T-helper 2 cell treated with Interferon-gamma antibody and Interleukin-4, amounts not matched to agents 5 μg/mL and 100 μg/mL, for 36 hours (primary cell): ENCODE measurements at regions not wholly inside any gene's neighbourhood (a gene's known extent, or its start where the extent isn't known, plus 50 kb on each side); places are given as distances from the start of the nearest gene placed in this dataset.

Source experiments
- DNase-seq: peaks from one replicate; pipeline ENCODE4 v3.0.0; 2021; ENCODE audit warnings: low spot score
- H3K27ac Mint-ChIP-seq: one replicate; pipeline ENCODE4 v1.8.0; 2021; ENCODE audit warnings: mild to moderate bottlenecking, mixed read lengths
- H3K27me3 Mint-ChIP-seq: one replicate; pipeline ENCODE4 v1.8.0; 2021; ENCODE audit warnings: low read depth, mixed read lengths
- H3K36me3 Mint-ChIP-seq: one replicate; pipeline ENCODE4 v1.8.0; 2021; ENCODE audit warnings: low read depth, mixed read lengths
- H3K4me1 Mint-ChIP-seq: one replicate; pipeline ENCODE4 v1.8.0; 2021; ENCODE audit warnings: low read depth, mixed read lengths
- H3K4me3 Mint-ChIP-seq: one replicate; pipeline ENCODE4 v1.8.0; 2022; ENCODE audit warnings: mild to moderate bottlenecking, moderate library complexity, mixed read lengths
- H3K9me3 Mint-ChIP-seq: one replicate; pipeline ENCODE4 v1.8.0; 2021; ENCODE audit warnings: mixed read lengths

DNA sequence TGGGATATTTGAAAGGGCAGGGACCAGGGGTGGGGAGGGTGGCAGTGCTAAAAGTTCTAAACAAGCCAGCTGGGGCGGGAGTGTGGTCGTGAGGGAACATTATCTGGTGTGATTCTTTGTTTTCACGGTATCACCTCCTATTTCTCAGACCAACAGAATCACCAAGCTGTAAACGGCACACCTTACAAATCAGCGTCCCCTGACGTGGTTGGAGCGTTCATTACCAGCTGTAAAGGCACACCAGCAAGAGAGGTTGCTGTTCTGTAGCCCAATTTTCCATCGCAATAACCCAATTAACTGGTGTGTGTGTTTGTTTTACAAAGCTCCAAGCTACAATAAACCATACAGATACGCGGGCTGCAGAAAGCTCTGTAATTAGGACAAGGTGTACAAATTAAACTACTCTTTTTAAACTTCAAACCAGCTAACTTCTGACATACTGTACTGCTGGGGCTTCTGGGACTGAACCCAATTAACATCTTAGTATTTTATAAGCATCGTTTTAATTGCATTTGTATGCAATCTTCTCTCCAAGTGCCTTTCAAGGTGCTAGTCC is 303.6 kb upstream of the CLINT1 start:
- H3K4me1 Mint-ChIP-seq = no peaks in the 10 kb centered on the region
- no peaks in the 10 kb centered on the region for H3K9me3 Mint-ChIP-seq
- no peak overlapping the region for H3K27ac Mint-ChIP-seq
- H3K4me3 Mint-ChIP-seq = no peak overlapping the region
- no peak for DNase-seq
- no peaks in the 10 kb centered on the region for H3K27me3 Mint-ChIP-seq
- H3K36me3 Mint-ChIP-seq = no peaks in the 10 kb centered on the region

GRCh38 chr5:158162026-158162425 is 303.1 kb upstream of the CLINT1 start:
- H3K4me1 Mint-ChIP-seq = no peaks in the 10 kb centered on the region
- no peak overlapping the region for H3K4me3 Mint-ChIP-seq
- no peaks in the 10 kb centered on the region for H3K27me3 Mint-ChIP-seq
- H3K36me3 Mint-ChIP-seq = no peaks in the 10 kb centered on the region
- no peak overlapping the region for H3K27ac Mint-ChIP-seq
- H3K9me3 Mint-ChIP-seq = no peaks in the 10 kb centered on the region
- DNase-seq = no peak

GRCh38 chr5:158159621-158160020 is 300.7 kb upstream of the CLINT1 start:
- H3K27me3 Mint-ChIP-seq = no peaks in the 10 kb centered on the region
- no peak for DNase-seq
- H3K4me1 Mint-ChIP-seq = no peaks in the 10 kb centered on the region
- no peaks in the 10 kb centered on the region for H3K36me3 Mint-ChIP-seq
- no peak overlapping the region for H3K27ac Mint-ChIP-seq
- H3K9me3 Mint-ChIP-seq = no peaks in the 10 kb centered on the region
- no peak overlapping the region for H3K4me3 Mint-ChIP-seq

- Mint-ChIP-seq H3K4me3 (no peak overlapping the region), H3K27ac (no peak overlapping the region), H3K27me3 (no peaks in the 10 kb centered on the region), H3K9me3 (no peaks in the 10 kb centered on the region), H3K4me1 (no peaks in the 10 kb centered on the region), H3K36me3 (no peaks in the 10 kb centered on the region)
- DNase-seq = no peak
Measured at GRCh38 chr5:158155811-158156505, 297.0 kb upstream of the CLINT1 start.

GRCh38 chr5:158155067-158155466 is 296.1 kb upstream of the CLINT1 start:
- Mint-ChIP-seq H3K27ac (no peak overlapping the region), H3K4me1 (no peaks in the 10 kb centered on the region), H3K4me3 (no peak overlapping the region), H3K9me3 (no peaks in the 10 kb centered on the region), H3K27me3 (no peaks in the 10 kb centered on the region), H3K36me3 (no peaks in the 10 kb centered on the region)
- DNase-seq = no peak

DNA sequence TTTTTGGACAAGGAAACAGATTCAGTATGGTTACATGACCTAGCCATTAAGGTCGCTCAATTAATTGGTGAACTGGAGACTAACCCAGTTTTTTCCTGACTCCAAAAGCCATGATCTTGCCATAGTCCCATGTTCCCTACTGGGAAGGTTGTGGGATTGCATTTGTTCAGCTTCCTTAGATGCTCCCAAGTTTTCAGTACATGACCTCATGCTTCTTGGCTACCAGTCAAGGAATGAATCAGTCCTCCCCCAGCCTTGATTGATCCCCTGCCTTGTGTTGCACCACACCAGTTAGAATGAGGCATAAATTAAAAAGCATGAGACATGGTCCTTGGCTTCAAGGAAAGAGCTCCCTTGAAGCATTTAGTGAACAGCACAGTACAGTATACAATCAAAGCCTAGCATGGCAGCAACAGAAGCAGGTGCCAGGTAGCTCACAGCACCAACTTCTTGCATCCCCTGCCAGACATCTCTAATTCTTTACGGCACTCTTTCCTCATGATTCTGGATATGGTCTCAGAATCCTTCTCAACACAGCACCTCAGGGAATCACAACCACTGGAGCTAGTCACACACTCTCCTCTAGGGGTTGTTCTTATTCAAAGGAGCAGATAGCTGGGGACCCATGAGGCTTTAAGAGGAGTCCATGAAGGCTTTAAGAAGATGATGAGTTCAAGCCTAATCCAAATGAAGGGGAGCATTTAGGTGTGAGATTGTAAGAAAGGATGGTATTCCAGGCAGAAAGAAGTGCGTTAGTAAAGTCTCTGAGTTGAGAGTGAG is 295.5 kb upstream of the CLINT1 start:
- Mint-ChIP-seq H3K27me3 (no peaks in the 10 kb centered on the region), H3K9me3 (no peaks in the 10 kb centered on the region)
- no peak for DNase-seq

GRCh38 chr5:158153508-158153907 is 294.6 kb upstream of the CLINT1 start:
- no peaks in the 10 kb centered on the region for H3K27me3 Mint-ChIP-seq
- H3K4me3 Mint-ChIP-seq = no peak overlapping the region
- no peaks in the 10 kb centered on the region for H3K4me1 Mint-ChIP-seq
- no peak overlapping the region for H3K27ac Mint-ChIP-seq
- no peaks in the 10 kb centered on the region for H3K36me3 Mint-ChIP-seq
- DNase-seq = no peak
- no peaks in the 10 kb centered on the region for H3K9me3 Mint-ChIP-seq

More for the DNA sequence above, 295.5 kb upstream of the CLINT1 start:
- Mint-ChIP-seq H3K36me3 (no peaks in the 10 kb centered on the region), H3K4me1 (no peaks in the 10 kb centered on the region), H3K27ac (no peak overlapping the region), H3K4me3 (no peak overlapping the region)

DNA sequence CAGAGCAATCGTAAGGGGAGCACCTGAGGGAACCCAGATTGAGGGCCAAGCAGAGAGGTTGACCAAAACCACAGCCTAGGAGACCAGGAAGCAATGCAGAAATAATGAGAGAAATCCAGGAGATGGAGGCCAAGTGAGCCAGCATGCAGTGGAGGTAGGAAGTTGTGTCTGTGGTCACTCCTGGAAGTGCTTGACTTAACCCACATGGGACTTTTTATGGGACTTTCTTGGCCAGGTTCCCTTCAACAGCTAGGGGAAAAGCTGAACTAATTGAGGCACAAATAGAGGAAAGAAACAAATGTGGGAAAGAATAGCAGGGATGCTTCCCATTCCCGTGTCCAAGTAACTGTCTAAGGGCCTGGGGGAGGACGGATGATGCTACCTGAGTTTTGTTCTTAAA is 293.2 kb upstream of the CLINT1 start:
- H3K27me3 Mint-ChIP-seq = no peaks in the 10 kb centered on the region
- DNase-seq = no peak
- no peaks in the 10 kb centered on the region for H3K9me3 Mint-ChIP-seq
- no peak overlapping the region for H3K4me3 Mint-ChIP-seq
- H3K4me1 Mint-ChIP-seq = no peaks in the 10 kb centered on the region
- H3K27ac Mint-ChIP-seq = no peak overlapping the region
- no peaks in the 10 kb centered on the region for H3K36me3 Mint-ChIP-seq

- no peaks in the 10 kb centered on the region for H3K4me1 Mint-ChIP-seq
- no peak for DNase-seq
- no peaks in the 10 kb centered on the region for H3K36me3 Mint-ChIP-seq
- H3K9me3 Mint-ChIP-seq = no peaks in the 10 kb centered on the region
- no peak overlapping the region for H3K4me3 Mint-ChIP-seq
- H3K27me3 Mint-ChIP-seq = no peaks in the 10 kb centered on the region
- no peak overlapping the region for H3K27ac Mint-ChIP-seq
Measured at GRCh38 chr5:158147227-158147626, 288.3 kb upstream of the CLINT1 start.

DNA sequence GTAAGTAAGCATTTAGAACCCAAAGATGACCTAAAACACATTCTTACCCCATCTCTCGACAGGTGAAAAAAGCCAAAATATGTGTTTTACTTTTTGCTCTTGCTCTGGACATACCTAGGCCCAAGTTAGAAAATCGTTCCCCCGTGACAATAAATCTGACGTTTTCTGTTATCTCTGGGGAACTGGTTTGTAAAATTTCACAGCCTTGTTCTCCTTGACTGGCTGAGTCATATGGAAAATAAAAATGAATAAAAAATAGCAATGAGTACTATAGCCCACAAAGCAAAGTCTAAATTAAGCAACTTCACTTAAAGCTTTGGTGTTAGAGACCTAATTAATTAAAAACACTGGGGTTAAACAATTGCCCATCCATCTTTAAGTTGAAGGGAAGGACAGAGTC is 286.9 kb upstream of the CLINT1 start:
- H3K27me3 Mint-ChIP-seq = no peaks in the 10 kb centered on the region
- no peak for DNase-seq
- no peaks in the 10 kb centered on the region for H3K9me3 Mint-ChIP-seq

DNA sequence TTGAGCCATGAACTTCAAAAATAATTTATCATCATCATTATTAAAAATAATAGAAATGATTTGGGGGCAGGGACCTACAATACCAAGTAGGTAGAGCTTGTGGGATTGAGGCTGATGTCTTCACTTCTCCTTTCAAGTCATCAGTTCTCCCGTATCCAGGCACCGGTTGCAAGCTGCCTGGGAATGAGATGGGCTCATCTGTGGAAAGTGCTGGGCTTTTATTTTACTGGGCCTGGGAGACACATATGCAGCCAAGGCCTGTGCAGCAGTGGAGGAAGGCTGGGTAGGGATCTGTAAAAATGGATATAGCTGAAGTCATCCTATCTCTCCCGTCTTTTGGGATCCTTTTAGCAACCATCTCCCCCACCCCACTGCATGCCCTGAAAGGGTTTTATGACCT is 284.1 kb upstream of the CLINT1 start:
- H3K4me1 Mint-ChIP-seq = no peaks in the 10 kb centered on the region
- no peak for DNase-seq
- no peaks in the 10 kb centered on the region for H3K27me3 Mint-ChIP-seq
- no peak overlapping the region for H3K27ac Mint-ChIP-seq
- H3K9me3 Mint-ChIP-seq = no peaks in the 10 kb centered on the region
- no peaks in the 10 kb centered on the region for H3K36me3 Mint-ChIP-seq
- H3K4me3 Mint-ChIP-seq = no peak overlapping the region

More for the DNA sequence above, 286.9 kb upstream of the CLINT1 start:
- Mint-ChIP-seq H3K27ac (no peak overlapping the region), H3K36me3 (no peaks in the 10 kb centered on the region), H3K4me3 (no peak overlapping the region), H3K4me1 (no peaks in the 10 kb centered on the region)

DNA sequence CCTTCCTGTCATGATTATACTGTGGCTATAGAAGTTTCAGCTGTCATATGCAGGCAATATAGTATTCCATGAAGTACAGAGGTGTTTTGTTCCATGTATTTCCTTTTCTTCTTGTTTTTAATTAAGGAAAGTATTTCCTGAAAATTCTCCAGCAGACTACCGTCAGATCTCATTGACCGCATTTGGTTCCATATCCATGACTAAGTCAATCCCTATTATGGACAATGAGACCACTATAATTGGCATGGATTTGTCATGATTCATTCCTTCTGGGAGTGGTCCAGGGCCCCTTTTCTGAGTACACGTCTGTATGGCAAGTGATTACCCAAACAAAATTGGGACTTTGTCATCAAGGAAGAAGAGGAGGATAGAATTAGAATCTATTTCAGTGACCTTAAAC is 283.2 kb upstream of the CLINT1 start:
- no peak overlapping the region for H3K4me3 Mint-ChIP-seq
- DNase-seq = no peak
- H3K27me3 Mint-ChIP-seq = no peaks in the 10 kb centered on the region
- no peaks in the 10 kb centered on the region for H3K36me3 Mint-ChIP-seq
- no peaks in the 10 kb centered on the region for H3K4me1 Mint-ChIP-seq
- H3K27ac Mint-ChIP-seq = no peak overlapping the region
- no peaks in the 10 kb centered on the region for H3K9me3 Mint-ChIP-seq

GRCh38 chr5:158140120-158140731 is 281.3 kb upstream of the CLINT1 start:
- H3K9me3 Mint-ChIP-seq = no peaks in the 10 kb centered on the region
- no peak overlapping the region for H3K4me3 Mint-ChIP-seq
- no peaks in the 10 kb centered on the region for H3K4me1 Mint-ChIP-seq
- H3K36me3 Mint-ChIP-seq = no peaks in the 10 kb centered on the region
- no peak overlapping the region for H3K27ac Mint-ChIP-seq
- DNase-seq = no peak
- H3K27me3 Mint-ChIP-seq = no peaks in the 10 kb centered on the region

- DNase-seq = no peak
- H3K9me3 Mint-ChIP-seq = no peaks in the 10 kb centered on the region
- no peak overlapping the region for H3K4me3 Mint-ChIP-seq
- no peaks in the 10 kb centered on the region for H3K4me1 Mint-ChIP-seq
- H3K27ac Mint-ChIP-seq = no peak overlapping the region
- H3K27me3 Mint-ChIP-seq = no peaks in the 10 kb centered on the region
- H3K36me3 Mint-ChIP-seq = no peaks in the 10 kb centered on the region
Measured at GRCh38 chr5:158139161-158139560, 280.2 kb upstream of the CLINT1 start.
